ENCODE measurements at regions not wholly inside any gene's neighbourhood (a gene's known extent, or its start where the extent isn't known, plus 50 kb on each side); places are given as distances from the start of the nearest gene placed in this dataset.

GRCh38 chr5:153030755-153031725, 459.4 kb upstream of the GRIA1 start:
- Histone ChIP-seq H3K36me3 (no peaks in the 10 kb centered on the region), H3K9me3 (no peaks in the 10 kb centered on the region), H3K27ac (no peak overlapping the region), H3K27me3 (no peaks in the 10 kb centered on the region), H3K4me3 (no peak overlapping the region), H3K4me1 (no peaks in the 10 kb centered on the region)
- DNase-seq = no peak
- WGBS, 2 donors = 53 to 71% methylated on average over 3 of the region's 5 CpGs
- intact Hi-C loops (cut with DNase I) = no loop called here
- TF ChIP-seq POLR2A (IDR thresholded peaks at IDR 0.05) = no peak
- no peak for TF ChIP-seq CTCF (IDR thresholded peaks at IDR 0.05)

GRCh38 chr5:153039501-153039900, 451.0 kb upstream of the GRIA1 start:
- H3K4me3 ChIP-seq = no peak overlapping the region
- intact Hi-C loops (cut with DNase I) = no loop called here
- 80 to 84% methylated on average over 3 of the region's 3 CpGs for WGBS, 2 donors

GRCh38 chr5:153043886-153044285, 446.6 kb upstream of the GRIA1 start:
- no peak for DNase-seq
- Histone ChIP-seq H3K27ac (no peak overlapping the region), H3K4me3 (no peak overlapping the region), H3K9me3 (no peaks in the 10 kb centered on the region), H3K4me1 (no peaks in the 10 kb centered on the region), H3K27me3 (peaks cover 0 to 3% (median 0%) of the 10 kb centered on the region in 4 donors), H3K36me3 (no peaks in the 10 kb centered on the region)
- WGBS, 2 donors = 58 to 89% methylated on average over 1 of the region's 1 CpG
- no peak for TF ChIP-seq POLR2A (IDR thresholded peaks at IDR 0.05)
- TF ChIP-seq CTCF (IDR thresholded peaks at IDR 0.05) = no peak
- intact Hi-C loops (cut with DNase I) = no loop called here

More at GRCh38 chr5:153039501-153039900, 451.0 kb upstream of the GRIA1 start:
- H3K4me1 ChIP-seq = no peaks in the 10 kb centered on the region
- DNase-seq = no peak
- peaks cover 0 to 3% (median 0%) of the 10 kb centered on the region in 4 donors for H3K27me3 ChIP-seq
- TF ChIP-seq POLR2A (IDR thresholded peaks at IDR 0.05) (no peak), CTCF (IDR thresholded peaks at IDR 0.05) (no peak)
- H3K36me3 ChIP-seq = no peaks in the 10 kb centered on the region
- H3K27ac ChIP-seq = no peak overlapping the region
- H3K9me3 ChIP-seq = no peaks in the 10 kb centered on the region

GRCh38 chr5:153050496-153051179, 439.8 kb upstream of the GRIA1 start:
- 36 to 63% methylated on average over 1 of the region's 1 CpG for WGBS, 2 donors
- H3K9me3 ChIP-seq = no peaks in the 10 kb centered on the region
- no peaks in the 10 kb centered on the region for H3K27me3 ChIP-seq
- intact Hi-C loops (cut with DNase I) = no loop called here
- no peak overlapping the region for H3K27ac ChIP-seq
- H3K4me1 ChIP-seq = no peaks in the 10 kb centered on the region
- H3K4me3 ChIP-seq = no peak overlapping the region
- TF ChIP-seq CTCF (IDR thresholded peaks at IDR 0.05) (no peak), POLR2A (IDR thresholded peaks at IDR 0.05) (no peak)
- H3K36me3 ChIP-seq = no peaks in the 10 kb centered on the region
- DNase-seq = no peak

- H3K4me3 ChIP-seq = no peak overlapping the region
- no peaks in the 10 kb centered on the region for H3K27me3 ChIP-seq
- no peaks in the 10 kb centered on the region for H3K9me3 ChIP-seq
- no peaks in the 10 kb centered on the region for H3K36me3 ChIP-seq
- intact Hi-C loops (cut with DNase I) = no loop called here
- no peak overlapping the region for H3K27ac ChIP-seq
- DNase-seq = no peak
- TF ChIP-seq CTCF (IDR thresholded peaks at IDR 0.05) (no peak), POLR2A (IDR thresholded peaks at IDR 0.05) (no peak)
- H3K4me1 ChIP-seq = no peaks in the 10 kb centered on the region
Measured at GRCh38 chr5:153066281-153066680, 424.2 kb upstream of the GRIA1 start.
